Common myeloid progenitor, CD34-positive (primary cell): ENCODE measurements at regions not wholly inside any gene's neighbourhood (a gene's known extent, or its start where the extent isn't known, plus 50 kb on each side); places are given as distances from the start of the nearest gene placed in this dataset.

ENCODE experiments used
- CTCF ChIA-PET: fragments of 350-600 bp; sonication (Branson Sonifier 250); formaldehyde crosslinking; loops from one replicate; lab custom pipeline; 2021; ENCODE audit warnings: antibody characterized with exemption; lab: Charles Lee
- POLR2A ChIA-PET: fragments of 350-600 bp; sonication (Branson Sonifier 250); formaldehyde crosslinking; loops from one replicate; lab custom pipeline; 2021; ENCODE audit warnings: antibody characterized with exemption; lab: Charles Lee
- DNase-seq, 3 donors: peaks; one replicate each; pipeline versions ENCODE4 v3.0.0 to v3.0.0-alpha.2; 2013
- H3K27ac ChIP-seq, 2 experiments: 1 replicate in 1 of 2; 2 replicates in 1 of 2; pipeline ENCODE4 v1.7.0; 2013; ENCODE audit warnings: inconsistent platforms in 2 of 2, low read length in 2 of 2, mild to moderate bottlenecking in 2 of 2, low read depth in 1 of 2, moderate library complexity in 1 of 2; ENCODE audit not compliant: severe bottlenecking in 2 of 2, insufficient read depth in 1 of 2, poor library complexity in 1 of 2
- H3K27me3 ChIP-seq, 5 experiments: replicated peaks in 2 of 5; 1 replicate in 3 of 5; 2 replicates in 2 of 5; pipeline versions ENCODE4 v1.6.1 to v1.7.0; 2013; ENCODE audit warnings: low read length in 4 of 5, mild to moderate bottlenecking in 2 of 5, moderate library complexity in 2 of 5, inconsistent platforms in 1 of 5; ENCODE audit not compliant: insufficient read depth in 5 of 5, control insufficient read depth in 4 of 5
- H3K36me3 ChIP-seq, 4 experiments: 1 replicate in 2 of 4; 2 replicates in 2 of 4; pipeline versions ENCODE4 v1.6.1 to v1.7.0; 2013; ENCODE audit warnings: low read length in 3 of 4, control low read depth in 1 of 4, mild to moderate bottlenecking in 1 of 4; ENCODE audit not compliant: control insufficient read depth in 4 of 4, insufficient read depth in 4 of 4
- H3K4me1 ChIP-seq, 4 experiments: 1 replicate in 3 of 4; 2 replicates in 1 of 4; pipeline versions ENCODE4 v1.6.1 to v1.7.1; 2013; ENCODE audit warnings: low read length in 3 of 4, mild to moderate bottlenecking in 3 of 4, control low read depth in 1 of 4, inconsistent platforms in 1 of 4, moderate library complexity in 1 of 4; ENCODE audit not compliant: control insufficient read depth in 4 of 4, insufficient read depth in 4 of 4; ENCODE audit errors: control extremely low read depth in 1 of 4
- H3K4me3 ChIP-seq, 7 experiments: 1 replicate in 4 of 7; 2 replicates in 3 of 7; pipeline versions ENCODE4 v1.5.1 to v1.7.0; 2013; ENCODE audit warnings: mild to moderate bottlenecking in 7 of 7, low read length in 6 of 7, moderate library complexity in 6 of 7, inconsistent platforms in 2 of 7, low read depth in 2 of 7, control low read depth in 1 of 7; ENCODE audit not compliant: insufficient read depth in 4 of 7, control insufficient read depth in 1 of 7; ENCODE audit errors: extremely low read depth in 1 of 7
- H3K9me3 ChIP-seq, 5 experiments: 1 replicate in 4 of 5; 2 replicates in 1 of 5; pipeline versions ENCODE4 v1.6.1 to v1.7.1; 2013; ENCODE audit warnings: low read length in 4 of 5, mild to moderate bottlenecking in 2 of 5, inconsistent platforms in 1 of 5, low read depth in 1 of 5, moderate library complexity in 1 of 5; ENCODE audit not compliant: control insufficient read depth in 4 of 5, insufficient read depth in 2 of 5; ENCODE audit errors: control extremely low read depth in 1 of 5
- WGBS: methylation state at CpG from one replicate; pipeline ENCODE4 v1.1.5; 2013; ENCODE audit not compliant: insufficient coverage; 5-methylcytosine and 5-hydroxymethylcytosine counted together

GRCh38 chr11:22510010-22510409 is 115.6 kb downstream of the FANCF start:
- WGBS, result 92% methylated on average over 2 of the region's 2 CpGs
- Histone ChIP-seq H3K27ac (no peak overlapping the region), H3K36me3 (no peaks in the 10 kb centered on the region), H3K27me3 (peaks cover 0 to 2% (median 0%) of the 10 kb centered on the region in 5 experiments), H3K4me1 (no peaks in the 10 kb centered on the region), H3K9me3 (no peaks in the 10 kb centered on the region), H3K4me3 (no peak overlapping the region)
- DNase-seq, result no peak
- ChIA-PET POLR2A (no interaction called here), CTCF (no interaction called here)

GRCh38 chr11:22508665-22509064 is 117.0 kb downstream of the FANCF start:
- Histone ChIP-seq H3K27me3 (peaks cover 0 to 4% (median 0%) of the 10 kb centered on the region in 5 experiments), H3K9me3 (no peaks in the 10 kb centered on the region), H3K36me3 (no peaks in the 10 kb centered on the region), H3K4me1 (no peaks in the 10 kb centered on the region), H3K4me3 (no peak overlapping the region), H3K27ac (no peak overlapping the region)
- 90% methylated on average over 1 of the region's 2 CpGs for WGBS
- ChIA-PET CTCF (no interaction called here), POLR2A (no interaction called here)
- DNase-seq, result no peak

- H3K27me3 ChIP-seq, result no peaks in the 10 kb centered on the region
- no peaks in the 10 kb centered on the region for H3K36me3 ChIP-seq
- ChIA-PET CTCF (no interaction called here), POLR2A (no interaction called here)
- H3K27ac ChIP-seq, result no peak overlapping the region
- H3K9me3 ChIP-seq, result no peaks in the 10 kb centered on the region
- 100% methylated on average over 2 of the region's 3 CpGs for WGBS
- no peaks in the 10 kb centered on the region for H3K4me1 ChIP-seq
- DNase-seq, result no peak
- no peak overlapping the region for H3K4me3 ChIP-seq
These were observed 128.1 kb downstream of the FANCF start for GRCh38 chr11:22497474-22497873.

- ChIA-PET CTCF (no interaction called here), POLR2A (no interaction called here)
- H3K9me3 ChIP-seq, result no peaks in the 10 kb centered on the region
- no peak overlapping the region for H3K27ac ChIP-seq
- no peak overlapping the region for H3K4me3 ChIP-seq
- no peaks in the 10 kb centered on the region for H3K27me3 ChIP-seq
- DNase-seq, result no peak
- no peaks in the 10 kb centered on the region for H3K4me1 ChIP-seq
- WGBS, result 87% methylated on average over 7 of the region's 16 CpGs
- H3K36me3 ChIP-seq, result no peaks in the 10 kb centered on the region
These were observed 133.9 kb downstream of the FANCF start for GRCh38 chr11:22491555-22492225.

GRCh38 chr11:22479971-22480720 is 142.0 kb downstream of the SLC17A6 start:
- CTCF ChIA-PET, result no interaction called here
- no peak for DNase-seq
- WGBS, result 57% methylated on average over 1 of the region's 4 CpGs

GRCh38 chr11:22479208-22479607 is 141.0 kb downstream of the SLC17A6 start:
- H3K36me3 ChIP-seq, result no peaks in the 10 kb centered on the region
- CTCF ChIA-PET, result no interaction called here
- POLR2A ChIA-PET, result no interaction called here
- H3K4me3 ChIP-seq, result no peak overlapping the region
- no peak for DNase-seq
- H3K27ac ChIP-seq, result no peak overlapping the region
- no peaks in the 10 kb centered on the region for H3K4me1 ChIP-seq
- 100% methylated on average over 1 of the region's 1 CpG for WGBS
- no peaks in the 10 kb centered on the region for H3K9me3 ChIP-seq
- no peaks in the 10 kb centered on the region for H3K27me3 ChIP-seq

More at GRCh38 chr11:22479971-22480720, 142.0 kb downstream of the SLC17A6 start:
- POLR2A ChIA-PET, result no interaction called here
- Histone ChIP-seq H3K27me3 (no peaks in the 10 kb centered on the region), H3K4me3 (no peak overlapping the region), H3K36me3 (no peaks in the 10 kb centered on the region), H3K9me3 (no peaks in the 10 kb centered on the region), H3K27ac (no peak overlapping the region), H3K4me1 (no peaks in the 10 kb centered on the region)

- ChIA-PET POLR2A (no interaction called here), CTCF (no interaction called here)
- H3K36me3 ChIP-seq, result no peaks in the 10 kb centered on the region
- WGBS, result no CpG with 5 or more reads among the region's 1 CpG
- H3K27ac ChIP-seq, result no peak overlapping the region
- peak in 1 of 3 donors; percentile 0 for DNase-seq
- no peak overlapping the region for H3K4me3 ChIP-seq
- no peaks in the 10 kb centered on the region for H3K4me1 ChIP-seq
- H3K27me3 ChIP-seq, result no peaks in the 10 kb centered on the region
- no peaks in the 10 kb centered on the region for H3K9me3 ChIP-seq
These were observed 140.0 kb downstream of the SLC17A6 start for GRCh38 chr11:22478169-22478568.
